IPS-NIHi7 (cell line): ENCODE measurements at regions not wholly inside any gene's neighbourhood (a gene's known extent, or its start where the extent isn't known, plus 50 kb on each side); places are given as distances from the start of the nearest gene placed in this dataset.
"Not testable (repeated sequence)": the region's sequence is repeated elsewhere in the genome, so short reads cannot be mapped to it uniquely, and the experiment has no call there.

Experiments
- DNase-seq: peaks from one replicate; pipeline ENCODE4 v3.0.0; 2012; ENCODE audit warnings: mixed read lengths; ENCODE audit errors: extremely low spot score

GRCh38 chr14:96686126-96686525 lies 111.1 kb upstream of the VRK1 start:
- no peak for DNase-seq

DNA sequence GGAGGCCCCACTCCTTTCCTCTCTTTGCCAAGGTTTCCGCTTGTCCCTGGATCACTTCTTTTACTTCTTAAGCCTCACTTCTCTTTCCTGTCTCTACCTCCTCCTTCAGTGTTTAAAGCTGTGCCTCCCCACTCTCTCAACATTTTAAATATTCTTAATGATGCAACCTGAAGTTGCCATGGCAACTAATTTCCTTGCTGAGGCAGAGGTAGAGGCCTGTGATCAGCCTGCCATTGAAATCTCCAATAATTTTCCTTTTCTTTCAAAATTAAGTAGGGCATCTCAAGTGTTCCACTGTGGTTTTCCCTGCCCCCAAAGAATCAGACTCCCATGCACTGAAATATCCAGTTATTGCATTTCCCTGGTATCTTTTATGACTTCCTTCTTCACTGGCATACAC lies 108.6 kb upstream of the VRK1 start:
- no peak for DNase-seq

DNA sequence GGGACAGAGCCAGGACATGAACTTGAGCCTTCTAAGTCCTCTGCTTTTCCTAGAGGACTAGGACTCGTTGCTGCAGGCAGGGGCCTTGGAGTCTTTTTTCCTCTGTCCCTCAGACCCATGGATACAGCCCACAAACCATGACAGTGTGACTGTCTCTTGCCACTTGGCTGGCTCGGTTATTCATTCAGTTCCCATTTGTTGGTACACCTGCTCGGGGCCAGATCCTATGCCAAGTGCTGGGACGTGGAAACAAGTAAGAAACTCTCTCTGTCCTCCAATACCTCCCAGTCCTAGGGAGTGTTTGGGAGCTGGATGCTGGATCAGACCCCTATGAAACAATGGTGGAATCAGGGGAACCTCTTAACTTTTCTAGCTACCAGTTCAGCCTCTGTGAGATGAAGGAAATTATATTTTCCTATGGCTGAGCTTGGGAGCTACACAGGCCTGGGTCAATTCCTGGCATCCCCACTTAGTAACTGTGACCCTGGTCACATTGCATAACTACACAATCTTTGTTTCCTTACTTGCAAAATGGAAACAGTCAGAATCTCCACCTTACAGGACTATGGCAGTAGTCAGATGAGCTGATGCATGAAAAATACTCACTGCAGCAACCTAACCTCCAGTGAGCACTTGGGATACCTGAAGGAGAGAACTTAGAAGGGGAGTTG lies 106.3 kb upstream of the VRK1 start:
- no peak for DNase-seq

DNA sequence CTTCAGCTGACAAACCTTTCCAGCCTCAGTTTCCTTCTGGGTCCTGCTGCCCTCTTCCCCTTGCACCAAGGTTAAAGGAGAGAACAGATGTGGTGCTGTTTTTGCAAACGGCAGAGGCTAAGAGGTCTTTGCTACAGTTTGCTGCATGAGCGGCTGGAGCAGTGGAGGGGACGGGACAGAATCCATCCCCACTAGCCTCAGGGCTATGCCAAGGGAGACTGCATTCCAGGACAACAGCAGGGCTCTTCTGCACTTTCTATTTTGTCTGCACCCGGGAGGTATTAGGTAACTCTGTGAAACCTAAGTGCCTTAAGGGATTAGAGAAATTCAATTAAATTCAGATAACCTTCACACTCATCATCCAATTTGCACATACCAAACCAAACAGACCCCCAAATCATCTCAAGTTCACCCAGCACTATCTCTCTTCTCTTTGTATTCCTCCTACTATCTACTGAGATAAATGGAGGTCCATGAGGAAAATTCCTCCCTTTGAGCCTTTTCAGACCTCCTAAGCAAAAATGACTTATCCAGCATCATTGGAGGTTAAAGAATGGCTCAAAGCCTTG lies 103.8 kb upstream of the VRK1 start:
- peak; percentile 34 for DNase-seq

DNA sequence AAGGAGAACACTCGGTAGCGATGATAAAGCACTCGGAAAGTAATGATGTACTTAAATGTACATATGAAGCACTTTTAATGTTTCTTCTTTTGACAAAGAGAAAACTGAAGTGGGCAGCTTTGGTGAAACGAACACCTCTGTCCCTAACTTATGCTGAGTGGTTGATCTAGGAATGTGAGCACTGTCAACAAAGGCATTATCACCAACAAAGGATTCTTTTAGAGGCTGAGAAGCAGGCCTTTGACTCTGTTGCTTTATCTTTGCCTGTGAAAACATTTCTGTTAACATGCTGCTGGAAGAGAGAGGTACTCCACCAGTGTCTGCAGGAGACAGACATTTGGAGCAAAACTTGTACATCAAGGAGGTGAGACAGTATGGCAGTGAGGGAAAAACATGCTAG lies 103.2 kb upstream of the VRK1 start:
- DNase-seq: no peak

- no peak for DNase-seq
Measured at GRCh38 chr14:96698960-96699539, 98.1 kb upstream of the VRK1 start.

- no peak for DNase-seq
Measured at GRCh38 chr14:96699666-96700065, 97.5 kb upstream of the VRK1 start.

GRCh38 chr14:96702831-96703230 lies 94.4 kb upstream of the VRK1 start:
- DNase-seq: no peak

- no peak for DNase-seq
Measured at GRCh38 chr14:96705422-96706092, 91.6 kb upstream of the VRK1 start.

DNA sequence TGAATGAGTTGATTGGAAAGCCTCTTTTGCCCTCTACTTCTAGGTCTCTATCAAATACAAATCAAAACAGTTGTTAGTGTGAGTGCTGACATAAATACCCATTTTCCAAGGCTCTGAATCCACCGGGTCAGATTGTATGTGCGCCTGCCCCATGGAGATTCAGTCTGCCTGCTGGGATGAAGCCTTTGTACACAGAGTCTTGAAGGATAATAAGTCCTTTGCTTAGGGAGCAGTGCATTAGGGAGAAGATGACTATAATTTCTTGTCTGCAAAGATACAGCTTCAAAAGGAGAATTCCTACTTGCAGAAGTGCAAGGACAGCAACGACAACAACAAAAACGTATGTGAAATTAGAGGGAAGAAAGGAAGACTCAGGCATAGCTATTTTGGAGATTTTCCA lies 90.3 kb upstream of the VRK1 start:
- no peak for DNase-seq

DNA sequence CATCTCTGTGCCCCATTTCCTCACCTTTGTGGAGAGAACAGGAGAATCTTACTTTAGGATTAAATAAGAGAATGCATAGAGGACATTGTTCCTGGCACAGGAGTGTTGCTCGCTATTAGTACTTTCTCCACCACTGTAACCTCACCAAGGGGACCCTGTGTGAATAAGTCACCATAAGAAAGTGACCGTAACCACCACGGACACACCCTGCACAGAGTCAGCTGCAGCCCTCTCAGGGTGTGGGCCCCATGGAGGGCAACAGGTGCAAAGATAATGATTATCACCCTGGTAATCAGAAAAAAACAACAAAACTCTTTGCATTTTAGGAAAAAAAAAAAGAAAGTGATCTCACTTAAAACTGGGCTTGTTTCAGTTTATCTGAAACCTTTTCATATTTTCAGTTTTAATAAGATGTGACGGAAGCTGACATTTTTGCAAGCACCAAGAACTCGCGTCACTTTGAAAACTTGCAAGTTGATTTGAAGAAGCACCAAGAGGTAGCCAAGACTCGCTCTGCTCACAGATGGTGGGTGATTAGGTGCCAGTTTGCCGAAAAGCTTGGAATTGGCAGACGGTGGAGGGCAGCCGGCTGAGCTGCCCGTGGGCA lies 87.0 kb upstream of the VRK1 start:
- DNase-seq: no peak

- no peak for DNase-seq
Measured at GRCh38 chr14:96711559-96712267, 85.5 kb upstream of the VRK1 start.

DNA sequence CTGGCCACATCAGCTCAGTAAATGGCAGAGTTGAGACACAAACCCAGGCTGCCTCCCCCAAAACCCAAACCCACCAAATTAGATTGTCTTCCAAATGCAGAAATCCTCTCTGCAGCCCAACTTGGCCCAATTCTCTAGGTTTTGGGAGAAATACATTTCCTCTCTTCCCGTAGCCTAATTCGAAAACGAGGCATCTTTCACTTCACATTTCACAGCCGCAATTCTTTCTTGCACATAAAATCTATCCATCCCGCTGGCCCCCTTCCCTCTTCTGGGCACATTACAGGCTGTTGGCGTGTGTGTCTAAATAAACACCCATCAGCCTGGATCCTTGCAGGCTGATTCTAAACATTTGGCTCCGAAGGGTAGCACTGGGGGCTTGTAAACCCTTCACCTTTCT lies 83.8 kb upstream of the VRK1 start:
- DNase-seq: no peak

DNA sequence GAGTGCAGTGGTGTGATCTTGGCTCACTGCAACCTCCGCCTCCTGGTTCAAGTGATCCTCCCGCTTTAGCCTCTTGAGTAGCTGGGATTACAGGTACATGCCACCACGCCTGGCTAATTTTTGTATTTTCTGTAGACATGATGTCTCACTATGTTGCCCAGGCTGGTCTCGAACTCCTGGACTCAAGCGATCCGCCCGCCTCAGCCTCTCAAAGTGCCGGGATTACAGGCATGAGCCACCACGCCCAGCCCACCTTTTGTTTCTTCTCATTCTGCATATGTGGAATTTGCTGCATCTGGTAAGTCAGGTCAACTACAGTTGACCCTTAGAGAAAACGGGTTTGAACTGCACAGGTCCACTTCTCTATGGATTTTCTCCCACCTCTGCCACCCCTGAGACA lies 82.6 kb upstream of the VRK1 start:
- DNase-seq: not testable (repeated sequence)

DNA sequence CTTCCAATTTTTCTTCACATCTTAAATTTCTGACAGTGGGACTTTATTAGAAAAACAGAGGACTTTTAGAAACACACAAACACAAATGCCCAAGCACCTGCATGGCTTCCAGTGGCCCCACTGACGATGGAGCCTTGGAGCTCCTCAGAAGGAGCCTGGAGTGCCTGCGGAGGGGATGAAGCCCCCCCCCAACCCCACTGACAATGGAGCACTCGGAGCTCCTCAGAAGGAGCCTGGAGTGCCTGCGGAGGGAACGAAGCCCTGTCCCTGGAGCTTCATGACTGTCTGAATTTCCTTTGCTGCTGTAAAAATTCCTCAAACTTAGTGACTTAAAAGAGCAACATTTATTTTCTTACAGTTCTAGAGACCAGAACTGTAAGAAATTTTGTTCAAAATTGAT lies 80.1 kb upstream of the VRK1 start:
- DNase-seq: no peak

DNA sequence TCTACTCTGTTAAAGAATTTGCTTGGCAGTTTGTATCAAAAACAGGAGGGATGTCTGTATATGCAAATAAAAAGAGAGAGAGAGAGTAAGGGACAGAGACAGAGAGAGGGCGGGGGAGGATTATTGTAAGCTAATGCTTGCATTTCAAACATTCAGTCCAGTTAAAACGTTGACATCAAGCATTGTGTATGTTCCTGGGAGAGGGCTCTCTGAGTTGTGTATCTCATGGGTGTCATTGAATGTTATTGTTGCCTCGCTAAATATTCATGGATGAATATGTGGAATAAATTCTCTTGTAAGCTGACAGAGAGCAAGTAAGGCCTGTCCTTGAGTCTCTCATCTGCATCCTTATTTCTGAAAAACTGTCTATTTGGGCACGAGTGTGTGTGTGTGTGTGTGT lies 78.8 kb upstream of the VRK1 start:
- no peak for DNase-seq

DNA sequence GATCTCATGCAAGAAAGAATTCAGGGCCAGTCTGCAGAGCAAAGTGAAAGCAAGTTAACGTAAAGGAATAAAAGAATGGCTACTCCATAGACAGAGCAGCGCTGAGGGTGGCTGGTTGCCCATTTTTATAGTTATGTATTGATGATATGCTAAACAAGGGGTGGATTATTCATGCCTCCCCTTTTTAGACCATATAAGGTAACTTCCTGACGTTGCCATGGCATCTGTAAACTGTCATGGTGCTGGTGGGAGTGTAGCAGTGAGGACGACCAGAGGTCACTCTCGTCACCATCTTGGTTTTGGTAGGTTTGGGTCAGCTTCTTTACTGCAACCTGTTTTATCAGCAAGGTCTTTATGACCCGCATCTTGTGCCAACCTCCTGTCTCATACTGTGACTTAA lies 76.5 kb upstream of the VRK1 start:
- not testable (repeated sequence) for DNase-seq

DNA sequence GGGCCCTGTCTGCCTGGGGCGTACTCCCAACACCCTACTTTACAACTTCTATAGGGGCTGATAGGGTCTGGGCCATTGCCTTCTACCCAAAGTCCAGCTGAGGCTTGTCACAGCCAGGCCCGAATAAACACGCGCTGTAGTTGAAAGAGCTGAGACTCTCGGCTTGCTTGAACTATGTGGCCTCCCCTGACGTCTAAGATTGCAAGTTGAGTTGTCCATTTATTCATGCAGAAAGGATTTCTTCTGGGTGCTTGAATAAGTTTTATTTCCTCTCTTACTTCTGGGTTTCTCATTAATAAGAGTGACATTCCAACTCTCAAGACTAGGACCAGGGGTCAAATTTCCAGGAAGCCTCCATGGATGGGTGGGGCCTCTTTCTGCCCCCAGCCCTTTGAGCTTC lies 74.4 kb upstream of the VRK1 start:
- DNase-seq: no peak

- DNase-seq: no peak
Measured at GRCh38 chr14:96723946-96724345, 73.2 kb upstream of the VRK1 start.

DNA sequence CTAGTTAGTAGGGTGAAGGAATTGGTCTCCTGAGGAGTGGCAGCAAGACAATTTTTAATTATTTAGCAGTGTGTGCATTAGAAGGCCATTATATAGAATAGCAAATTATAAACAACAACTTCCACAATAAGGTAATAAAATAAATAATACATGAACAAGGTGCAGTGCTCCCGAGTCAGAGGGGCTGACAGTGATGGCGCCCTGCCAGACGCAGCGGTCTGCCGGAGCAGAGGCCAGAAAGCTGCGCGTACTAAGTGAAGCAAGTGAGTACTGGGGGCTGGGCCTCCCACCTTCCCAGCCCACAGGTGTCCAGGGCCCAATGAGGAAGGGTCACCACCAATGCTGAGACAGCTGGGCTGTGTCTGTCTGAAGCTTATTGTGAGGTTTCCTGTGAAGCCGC lies 72.0 kb upstream of the VRK1 start:
- no peak for DNase-seq

- DNase-seq: no peak
Measured at GRCh38 chr14:96727073-96727472, 70.1 kb upstream of the VRK1 start.

- no peak for DNase-seq
Measured at GRCh38 chr14:96727491-96727890, 69.7 kb upstream of the VRK1 start.
